OCI-LY7 (cell line): ENCODE measurements at regions not wholly inside any gene's neighbourhood (a gene's known extent, or its start where the extent isn't known, plus 50 kb on each side); places are given as distances from the start of the nearest gene placed in this dataset.

Experiments used
- BruUV-seq: library from RNA; stranded (reverse); fragments of 400-500 nt; replicated peaks from 2 replicates; lab custom pipeline; 2021; lab: Mats Ljungman, UMichigan
- CTCF ChIA-PET: fragments of 300-600 bp; sonication (Branson Sonifier 250); formaldehyde crosslinking; loops from one replicate; lab custom pipeline; 2022; ENCODE audit warnings: antibody characterized with exemption; ENCODE audit not compliant: unreplicated experiment; lab: Charles Lee
- POLR2A ChIA-PET: fragments of 300-600 bp; sonication (Branson Sonifier 250); formaldehyde crosslinking; loops from one replicate; lab custom pipeline; 2022; ENCODE audit warnings: antibody characterized with exemption; lab: Charles Lee
- DNase-seq: peaks from one replicate; pipeline ENCODE4 v3.0.0-alpha.2; 2015; ENCODE audit warnings: low spot score
- H2AFZ ChIP-seq: fragments of 200-600 bp; sonication (generic), shearing (Covaris generic); 2 replicates; pipeline ENCODE4 v1.6.1; 2014; ENCODE audit warnings: mild to moderate bottlenecking, antibody characterized with exemption, low read length, moderate library complexity
- H3K27ac ChIP-seq: fragments of 200-600 bp; sonication (generic); 2 replicates; pipeline ENCODE4 v1.5.1; 2014; ENCODE audit warnings: mixed run types, low read depth, mild to moderate bottlenecking, moderate library complexity, low read length, inconsistent platforms; ENCODE audit not compliant: poor library complexity, severe bottlenecking
- H3K36me3 ChIP-seq: fragments of 200-600 bp; sonication (generic); 2 replicates; pipeline ENCODE4 v1.6.1; 2014; ENCODE audit warnings: mild to moderate bottlenecking, antibody characterized with exemption, low read length, moderate library complexity, mixed read lengths; ENCODE audit not compliant: insufficient read depth
- H3K4me1 ChIP-seq: fragments of 200-600 bp; sonication (generic); 2 replicates; pipeline ENCODE4 v1.5.1; 2014; ENCODE audit warnings: mild to moderate bottlenecking, low read length; ENCODE audit not compliant: insufficient read depth, poor library complexity, severe bottlenecking
- H3K4me2 ChIP-seq: fragments of 200-600 bp; sonication (generic); 2 replicates; pipeline ENCODE4 v1.6.1; 2014; ENCODE audit warnings: mild to moderate bottlenecking, low read length
- H3K4me3 ChIP-seq: fragments of 200-600 bp; sonication (generic); 2 replicates; pipeline ENCODE4 v1.5.1; 2014; ENCODE audit warnings: mild to moderate bottlenecking, low read depth, low read length; ENCODE audit not compliant: poor library complexity, severe bottlenecking
- H3K79me2 ChIP-seq: fragments of 200-600 bp; sonication (generic); 2 replicates; pipeline ENCODE4 v1.6.1; 2016; ENCODE audit warnings: low read depth, mild to moderate bottlenecking, low read length, moderate library complexity, mixed read lengths; ENCODE audit not compliant: insufficient read depth
- H3K9me2 ChIP-seq: fragments of 200-600 bp; sonication (generic); 2 replicates; pipeline ENCODE4 v1.6.1; 2016; ENCODE audit warnings: mild to moderate bottlenecking, low read length, mixed read lengths; ENCODE audit not compliant: insufficient read depth
- H3K9me3 ChIP-seq: fragments of 200-600 bp; sonication (generic); 2 replicates; pipeline ENCODE4 v1.6.1; 2014; ENCODE audit warnings: mild to moderate bottlenecking, mixed run types, low read length, mixed read lengths
- H4K20me1 ChIP-seq: fragments of 200-600 bp; sonication (generic); 2 replicates; pipeline ENCODE4 v1.6.1; 2014; ENCODE audit warnings: mild to moderate bottlenecking, antibody characterized with exemption, low read length, moderate library complexity, mixed read lengths; ENCODE audit not compliant: insufficient read depth
- CTCF ChIP-seq: fragments of 200-600 bp; sonication (generic); conservative IDR thresholded peaks from 2 replicates; pipeline ENCODE4 v1.5.1; 2014; ENCODE audit warnings: mild to moderate bottlenecking, antibody characterized with exemption, low read length, moderate library complexity, mixed read lengths
- EZH2phosphoT487 ChIP-seq: fragments of 200-600 bp; sonication (generic); IDR thresholded peaks from 2 replicates; pipeline ENCODE4 v1.6.1; 2018; ENCODE audit warnings: low read depth, borderline replicate concordance, mild to moderate bottlenecking, mixed run types, antibody characterized with exemption, low read length, moderate library complexity, mixed read lengths
- intact Hi-C: fragments of 100-400 bp; cut with micrococcal nuclease; formaldehyde crosslinking; loops from one replicate; pipeline ENCODE4 v1.10.0; 2022; ENCODE audit not compliant: unreplicated experiment

- Histone ChIP-seq H3K27ac (no peak overlapping the region), H3K4me3 (no peak overlapping the region), H3K9me2 (no peaks in the 10 kb centered on the region), H3K4me2 (no peak overlapping the region), H4K20me1 (no peaks in the 10 kb centered on the region), H3K36me3 (no peaks in the 10 kb centered on the region), H3K4me1 (no peaks in the 10 kb centered on the region), H2AFZ (no peak overlapping the region), H3K79me2 (no peaks in the 10 kb centered on the region), H3K9me3 (0 out of 2 replicates have a peak, but pooled peaks cover under 1% of the 10 kb centered on the region)
- intact Hi-C loops, result no loop called here
- BruUV-seq, result no TSS peak
- peak; percentile 12 for DNase-seq
- TF ChIP-seq EZH2phosphoT487 (no peak), CTCF (no peak)
- ChIA-PET POLR2A (interaction anchor here (0.7 to 1.5 kb wide), 3 partner anchors 12 to 33 kb away, joined by 3 to 4 read pairs (median 4); no protein-coding TSS in a partner anchor), CTCF (no interaction called here)
These were observed 343.1 kb upstream of the MBL2 start for GRCh38 chr10:53115660-53116059.

GRCh38 chr10:53111529-53111928, 338.9 kb upstream of the MBL2 start:
- DNase-seq, result peak; percentile 61

More at GRCh38 chr10:53111529-53111928, 338.9 kb upstream of the MBL2 start:
- intact Hi-C loops, result no loop called here
- CTCF ChIA-PET, result no interaction called here
- POLR2A ChIA-PET, result no interaction called here
- Histone ChIP-seq H3K9me2 (no peaks in the 10 kb centered on the region), H3K36me3 (no peaks in the 10 kb centered on the region), H3K4me2 (peak overlapping the region; percentile 47; the same call in 1 of the 2 replicates), H3K9me3 (0 out of 2 replicates have a peak, but pooled peaks cover 6% of the 10 kb centered on the region), H3K4me1 (no peaks in the 10 kb centered on the region), H3K27ac (no peak overlapping the region), H3K4me3 (peak overlapping the region; percentile 23), H3K79me2 (no peaks in the 10 kb centered on the region), H2AFZ (peak overlapping the region; percentile 78), H4K20me1 (no peaks in the 10 kb centered on the region)
- no TSS peak for BruUV-seq
- TF ChIP-seq CTCF (no peak), EZH2phosphoT487 (no peak)
